KMS-11 (cell line): ENCODE measurements at regions not wholly inside any gene's neighbourhood (a gene's known extent, or its start where the extent isn't known, plus 50 kb on each side); places are given as distances from the start of the nearest gene placed in this dataset.
A peak's percentile ranks its signal among the peaks of the same experiment; 100 is the strongest.
"Not testable (repeated sequence)": the region's sequence is repeated elsewhere in the genome, so short reads cannot be mapped to it uniquely, and the experiment has no call there.

Source experiments
- H2AFZ ChIP-seq: fragments of 200-600 bp; sonication (generic); 2 replicates; pipeline ENCODE4 v1.6.1; 2016; ENCODE audit warnings: antibody characterized with exemption, mixed run types, low read depth
- H3K27ac ChIP-seq: fragments of 200-600 bp; sonication (generic); 2 replicates; pipeline ENCODE4 v1.6.1; 2016; ENCODE audit warnings: mild to moderate bottlenecking, mixed run types
- H3K27me3 ChIP-seq: fragments of 200-600 bp; sonication (generic); 2 replicates; pipeline ENCODE4 v1.6.1; 2017; ENCODE audit warnings: mild to moderate bottlenecking, low read depth, mixed run types, moderate library complexity; ENCODE audit not compliant: insufficient read depth
- H3K36me3 ChIP-seq: fragments of 200-600 bp; sonication (generic); 2 replicates; pipeline ENCODE4 v1.6.1; 2017; ENCODE audit warnings: mild to moderate bottlenecking, mixed run types; ENCODE audit not compliant: insufficient read depth
- H3K4me1 ChIP-seq: fragments of 200-600 bp; sonication (generic); 2 replicates; pipeline ENCODE4 v1.6.1; 2016; ENCODE audit warnings: mild to moderate bottlenecking, low read depth, mixed run types; ENCODE audit not compliant: poor library complexity, severe bottlenecking
- H3K4me2 ChIP-seq: fragments of 200-600 bp; sonication (generic); 2 replicates; pipeline ENCODE4 v1.7.0; 2016; ENCODE audit warnings: mild to moderate bottlenecking, mixed run types
- H3K4me3 ChIP-seq: fragments of 200-600 bp; sonication (generic); IDR thresholded peaks from 2 replicates; pipeline ENCODE4 v1.6.1; 2017; ENCODE audit warnings: low read depth, low read length, mixed read lengths; ENCODE audit not compliant: insufficient read depth
- H3K79me2 ChIP-seq: fragments of 200-600 bp; sonication (generic); 2 replicates; pipeline ENCODE4 v1.6.1; 2016; ENCODE audit warnings: low read depth, mixed run types; ENCODE audit not compliant: insufficient read depth
- H3K9ac ChIP-seq: fragments of 200-600 bp; sonication (generic); 2 replicates; pipeline ENCODE4 v1.6.1; 2016; ENCODE audit warnings: mild to moderate bottlenecking, mixed run types
- H4K20me1 ChIP-seq: fragments of 200-600 bp; sonication (generic); 2 replicates; pipeline ENCODE4 v1.6.1; 2016; ENCODE audit warnings: mild to moderate bottlenecking, mixed run types; ENCODE audit not compliant: insufficient read depth

DNA sequence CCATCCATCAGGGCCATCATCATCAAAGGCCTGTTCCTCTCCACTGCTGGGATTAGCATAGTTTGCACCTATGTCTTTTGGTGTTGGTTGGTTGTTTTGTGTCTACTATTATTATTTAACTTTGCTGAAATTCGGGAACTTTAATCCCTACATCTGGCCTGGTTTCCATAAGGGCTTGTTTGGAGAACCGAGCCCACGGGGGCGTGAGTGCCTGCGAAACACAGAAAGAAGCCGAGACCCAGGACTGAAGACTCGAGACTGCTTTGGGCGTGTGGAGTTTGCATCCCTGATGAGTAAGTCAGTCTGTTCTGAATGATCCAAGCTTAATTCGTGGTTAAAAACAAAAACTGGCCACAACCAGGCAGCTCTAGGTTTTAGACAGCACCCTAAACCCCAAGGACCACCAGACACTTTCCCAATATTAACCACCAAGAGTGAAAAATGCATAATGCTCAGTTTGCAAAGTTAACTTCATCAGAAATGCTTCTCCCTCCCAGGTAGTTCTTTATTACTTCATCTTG, 195.6 kb downstream of the BCL2L11 start:
- not testable (repeated sequence) for H3K4me1 ChIP-seq, H3K9ac ChIP-seq, H3K27me3 ChIP-seq, H3K4me2 ChIP-seq, H4K20me1 ChIP-seq, H2AFZ ChIP-seq, H3K79me2 ChIP-seq, H3K36me3 ChIP-seq, H3K27ac ChIP-seq, H3K4me3 ChIP-seq

DNA sequence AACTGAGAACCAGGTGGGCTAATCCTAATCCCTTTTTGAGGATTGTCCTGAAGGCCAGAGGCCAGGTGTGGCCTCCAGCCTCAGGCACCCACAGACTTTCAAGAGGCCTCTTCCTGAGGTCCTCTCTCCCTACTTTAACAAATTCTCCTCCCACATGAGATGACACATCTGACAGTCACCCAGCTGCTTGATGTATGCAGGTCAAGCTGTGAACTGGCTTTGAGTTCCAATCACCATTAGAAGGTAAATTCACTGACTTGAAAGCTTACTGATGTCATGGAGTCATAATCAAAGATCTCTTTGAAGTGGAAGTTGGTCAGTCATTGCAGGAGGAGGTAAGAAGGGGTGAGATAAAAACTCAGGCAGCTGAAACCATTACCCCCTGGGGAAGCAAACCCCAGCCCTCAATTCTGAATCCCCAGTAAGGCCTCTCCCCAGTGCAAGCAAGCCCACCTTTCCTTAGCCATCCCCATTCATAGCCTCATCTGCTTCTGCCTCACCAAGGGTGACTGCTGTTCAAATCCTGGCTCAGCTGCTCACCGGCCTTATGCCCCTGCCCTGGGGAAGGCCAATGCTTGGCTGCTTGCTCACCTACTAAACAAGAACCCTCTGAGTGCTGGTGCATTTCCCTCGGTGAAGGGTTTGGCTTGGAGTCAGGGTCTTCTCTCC, 196.3 kb downstream of the BCL2L11 start:
- not testable (repeated sequence) for H3K4me1 ChIP-seq, H3K4me2 ChIP-seq, H3K27ac ChIP-seq, H3K4me3 ChIP-seq, H3K27me3 ChIP-seq, H3K79me2 ChIP-seq, H3K9ac ChIP-seq, H3K36me3 ChIP-seq, H4K20me1 ChIP-seq, H2AFZ ChIP-seq

DNA sequence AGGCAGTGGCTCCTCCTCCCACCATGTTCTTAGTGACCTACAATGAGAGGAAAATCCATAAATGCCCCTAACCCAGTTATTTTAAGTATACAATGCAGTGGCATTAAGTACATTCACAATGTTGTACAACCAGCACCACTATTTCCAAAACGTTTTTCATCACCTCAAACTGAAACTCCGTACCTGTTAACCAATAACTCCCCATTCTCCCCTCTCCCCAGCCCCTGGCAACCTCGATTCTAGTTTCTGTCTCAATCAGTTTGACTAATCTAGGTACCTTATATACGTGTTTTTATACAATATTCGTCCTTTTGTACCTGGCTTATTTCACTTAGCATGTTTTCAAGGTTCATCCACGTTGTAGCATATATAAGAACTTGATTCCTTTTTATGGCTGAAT, 198.8 kb downstream of the BCL2L11 start:
- not testable (repeated sequence) for H3K4me1 ChIP-seq, H3K4me3 ChIP-seq, H4K20me1 ChIP-seq, H3K79me2 ChIP-seq, H3K9ac ChIP-seq, H3K4me2 ChIP-seq, H3K27ac ChIP-seq, H2AFZ ChIP-seq, H3K36me3 ChIP-seq, H3K27me3 ChIP-seq

DNA sequence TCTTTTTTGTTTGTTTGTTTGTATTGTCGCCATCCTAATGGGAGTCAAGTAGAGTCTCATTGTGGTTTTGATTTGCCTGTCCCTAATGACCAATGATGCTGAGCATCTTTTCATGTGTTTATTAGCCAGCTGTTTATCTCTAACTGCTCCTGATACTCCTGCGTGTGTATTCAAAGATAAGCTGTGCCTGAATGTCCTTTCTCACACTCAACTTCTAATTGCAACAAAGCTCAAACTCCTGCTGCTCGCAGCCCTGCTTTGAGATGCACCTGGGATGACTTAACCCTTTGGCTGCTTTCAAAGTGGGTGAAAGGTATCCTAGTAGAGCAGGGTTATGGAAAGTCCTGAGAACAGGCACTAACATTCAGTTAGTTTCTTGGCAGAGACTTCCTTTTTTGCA, 199.6 kb downstream of the BCL2L11 start:
- not testable (repeated sequence) for H3K4me2 ChIP-seq, H3K4me1 ChIP-seq, H3K36me3 ChIP-seq, H3K27me3 ChIP-seq, H3K4me3 ChIP-seq, H3K79me2 ChIP-seq, H4K20me1 ChIP-seq, H3K9ac ChIP-seq, H2AFZ ChIP-seq
- H3K27ac ChIP-seq, result peak overlapping the region; percentile 32; the same call in 1 of the 2 replicates

DNA sequence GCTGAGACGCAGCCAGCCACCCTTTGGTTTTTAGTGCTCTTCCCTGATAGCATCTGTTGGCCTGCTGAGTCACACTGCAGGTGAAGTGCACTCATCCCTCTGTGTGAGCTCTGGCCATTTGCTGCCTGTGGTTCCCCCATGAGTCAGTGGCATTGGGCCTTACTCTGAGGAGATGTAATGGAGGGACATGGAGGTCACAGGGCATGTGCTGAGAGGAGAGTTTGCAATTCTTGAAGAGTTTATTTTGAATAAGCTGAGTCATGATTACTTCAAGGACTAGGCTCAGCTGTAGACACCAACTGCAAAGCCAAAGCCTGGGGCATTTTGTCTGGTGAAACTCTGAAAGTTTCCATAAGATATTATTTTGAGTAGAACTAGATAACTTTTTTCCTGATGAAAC, 200.3 kb downstream of the BCL2L11 start:
- H2AFZ ChIP-seq, H3K4me2 ChIP-seq, H3K27me3 ChIP-seq, H3K9ac ChIP-seq, H3K79me2 ChIP-seq, H4K20me1 ChIP-seq, H3K4me3 ChIP-seq, H3K36me3 ChIP-seq, H3K4me1 ChIP-seq: not testable (repeated sequence)
- H3K27ac ChIP-seq, result peak overlapping the region; percentile 29; the same call in 1 of the 2 replicates

DNA sequence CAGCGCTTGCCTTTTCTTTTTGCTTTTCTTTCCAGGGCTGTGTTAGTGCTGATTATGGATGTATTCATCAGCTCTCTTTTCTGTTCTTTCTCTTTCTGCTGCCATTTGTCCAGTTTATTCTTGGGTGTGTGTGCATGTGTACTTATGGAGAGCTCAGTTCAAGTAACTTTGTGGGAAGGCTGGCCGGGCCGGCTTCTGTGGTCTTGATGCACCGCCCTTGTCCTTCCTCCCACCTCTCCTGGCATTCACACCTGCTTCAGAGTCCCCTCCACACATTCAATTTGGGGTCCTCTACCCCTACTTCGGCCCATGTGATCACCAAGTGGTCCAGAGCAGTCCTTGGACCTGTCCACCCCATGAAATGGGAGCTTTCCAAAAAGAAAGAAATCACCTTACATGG, 202.7 kb downstream of the BCL2L11 start:
- H3K9ac ChIP-seq, H3K36me3 ChIP-seq, H4K20me1 ChIP-seq, H3K4me2 ChIP-seq, H3K27ac ChIP-seq, H3K4me1 ChIP-seq, H3K27me3 ChIP-seq, H3K79me2 ChIP-seq, H2AFZ ChIP-seq, H3K4me3 ChIP-seq: not testable (repeated sequence)

DNA sequence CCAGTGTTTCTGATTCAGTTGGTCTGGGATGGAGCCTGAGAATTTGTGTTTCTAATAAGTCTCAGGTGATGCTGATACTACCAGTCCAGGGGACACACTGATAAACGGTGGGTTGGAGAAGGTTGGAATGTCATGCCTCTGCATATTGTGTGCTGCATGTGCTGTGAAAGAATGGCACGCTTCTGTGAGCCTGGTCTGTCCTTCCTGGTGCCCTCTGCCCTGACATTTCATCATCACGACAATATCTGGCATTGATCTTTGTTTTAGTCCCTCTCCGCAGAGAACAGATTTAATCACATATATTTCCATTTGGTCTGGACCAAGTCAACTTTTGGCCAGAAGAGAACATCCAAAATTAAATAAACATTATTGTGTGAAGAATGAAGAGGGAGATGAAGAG, 207.0 kb downstream of the BCL2L11 start:
- not testable (repeated sequence) for H3K9ac ChIP-seq, H4K20me1 ChIP-seq, H3K4me2 ChIP-seq, H3K27ac ChIP-seq, H3K79me2 ChIP-seq, H3K36me3 ChIP-seq, H2AFZ ChIP-seq, H3K27me3 ChIP-seq, H3K4me1 ChIP-seq, H3K4me3 ChIP-seq

DNA sequence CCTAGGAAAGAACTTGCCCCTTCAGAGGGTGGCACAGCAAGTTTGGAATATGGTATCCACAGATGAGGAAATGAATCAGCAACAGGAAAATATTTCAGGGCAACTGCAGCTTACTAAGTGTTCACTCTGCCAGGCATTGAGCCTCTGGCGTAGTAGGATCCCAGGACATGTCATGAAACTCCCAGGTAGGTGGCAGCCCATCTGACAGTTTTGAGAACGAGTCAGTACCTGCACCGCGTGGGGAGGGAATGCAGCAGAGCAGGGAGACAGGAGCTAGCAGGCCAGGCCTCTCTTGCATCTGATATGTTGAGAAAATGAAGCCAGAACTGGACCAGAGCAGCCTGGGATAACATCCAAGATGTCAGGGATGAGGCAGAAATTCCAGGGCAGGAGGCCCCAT, 208.6 kb downstream of the BCL2L11 start:
- not testable (repeated sequence) for H3K79me2 ChIP-seq, H3K4me3 ChIP-seq, H3K4me1 ChIP-seq, H3K27me3 ChIP-seq, H3K36me3 ChIP-seq, H3K9ac ChIP-seq, H3K4me2 ChIP-seq, H4K20me1 ChIP-seq, H2AFZ ChIP-seq, H3K27ac ChIP-seq

DNA sequence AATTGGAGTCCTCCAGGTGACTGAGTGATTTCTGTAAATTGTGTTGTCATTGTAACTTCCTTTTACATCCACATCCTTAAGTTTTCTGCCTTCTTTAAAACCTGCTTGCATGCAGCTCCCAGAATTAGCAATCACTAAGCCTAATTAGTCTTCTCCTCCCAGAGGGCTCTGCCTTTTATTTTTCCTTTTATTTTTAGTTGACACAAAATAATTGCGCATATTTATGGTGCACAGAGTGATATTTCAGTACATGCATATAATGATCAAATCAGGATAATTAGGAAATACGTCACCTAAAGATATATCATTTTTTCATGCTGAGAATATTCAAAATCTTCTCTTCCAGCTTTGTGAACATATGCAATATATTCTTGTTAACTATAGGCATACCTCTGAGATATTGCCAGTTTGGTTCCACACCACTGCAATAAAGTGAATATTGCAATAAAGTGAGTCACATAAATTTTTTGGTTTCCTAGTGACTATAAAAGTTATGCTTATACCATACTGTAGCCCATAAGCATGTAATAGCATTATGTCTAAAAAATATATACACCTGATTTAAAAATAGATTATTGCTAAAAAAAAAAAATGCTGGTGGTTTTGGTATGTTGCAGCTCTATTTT, 210.5 kb downstream of the BCL2L11 start:
- H3K36me3 ChIP-seq, H3K4me3 ChIP-seq, H3K79me2 ChIP-seq, H3K27me3 ChIP-seq, H3K4me2 ChIP-seq, H3K27ac ChIP-seq, H4K20me1 ChIP-seq, H3K9ac ChIP-seq, H2AFZ ChIP-seq, H3K4me1 ChIP-seq: not testable (repeated sequence)

DNA sequence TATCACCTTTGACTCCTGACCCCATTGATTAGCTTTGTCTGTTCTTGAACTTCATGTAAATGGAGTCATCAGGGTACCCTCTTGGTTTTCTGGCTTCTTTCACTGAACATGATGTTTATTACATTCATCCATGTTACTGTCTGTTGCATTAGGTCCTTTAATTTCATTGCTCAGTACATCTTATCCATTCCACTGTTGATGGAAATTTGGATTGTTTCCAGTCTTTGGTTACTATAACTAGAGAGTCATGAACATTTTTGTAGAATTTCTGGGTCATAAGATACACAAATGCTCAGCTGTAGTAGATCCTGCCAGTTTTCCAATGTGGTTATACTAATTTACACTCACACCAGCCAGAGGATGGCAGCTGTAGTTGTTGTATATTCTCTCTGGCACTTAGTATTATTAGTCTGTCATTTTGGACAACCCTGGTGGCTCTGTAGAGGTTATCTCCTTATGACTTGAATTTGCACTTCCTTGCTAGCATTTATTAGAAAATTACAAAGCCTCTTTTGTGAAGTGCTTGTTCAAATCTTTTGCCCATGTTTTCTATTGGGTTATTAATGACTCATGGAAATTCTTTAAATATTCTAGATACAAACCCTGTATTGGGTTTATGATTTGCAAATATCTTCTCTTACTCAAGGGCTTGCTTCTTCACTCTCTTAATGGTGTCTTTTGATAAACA, 214.7 kb downstream of the BCL2L11 start:
- H3K36me3 ChIP-seq, H3K4me3 ChIP-seq, H3K9ac ChIP-seq, H2AFZ ChIP-seq, H3K79me2 ChIP-seq, H3K4me1 ChIP-seq, H3K27ac ChIP-seq, H3K4me2 ChIP-seq, H3K27me3 ChIP-seq, H4K20me1 ChIP-seq: not testable (repeated sequence)
